ENCODE measurements at regions not wholly inside any gene's neighbourhood (a gene's known extent, or its start where the extent isn't known, plus 50 kb on each side); places are given as distances from the start of the nearest gene placed in this dataset.
"Not testable (repeated sequence)": the region's sequence is repeated elsewhere in the genome, so short reads cannot be mapped to it uniquely, and the experiment has no call there.

- intact Hi-C loops (cut with DNase I) = no loop called here
- 35 to 40% (median 38%) methylated on average over 5 of the region's 5 CpGs for WGBS, 3 donors
- no peak for TF ChIP-seq EP300 (IDR thresholded peaks at IDR 0.05)
- TF ChIP-seq POLR2A (IDR thresholded peaks at IDR 0.05) = no peak
- no peak for TF ChIP-seq CTCF (IDR thresholded peaks at IDR 0.05)
Measured at GRCh38 chr9:115883467-115884329, 269.9 kb upstream of the PAPPA start.

GRCh38 chr9:115884846-115885245, 268.7 kb upstream of the PAPPA start:
- H3K36me3 ChIP-seq = no peaks in the 10 kb centered on the region
- intact Hi-C loops (cut with DNase I) = no loop called here
- 50 to 53% (median 51%) methylated on average over 2 of the region's 2 CpGs for WGBS, 3 donors
- H3K4me3 ChIP-seq = no peak overlapping the region
- H3K27me3 ChIP-seq = no peaks in the 10 kb centered on the region
- no peak for DNase-seq
- TF ChIP-seq EP300 (IDR thresholded peaks at IDR 0.05) = no peak
- no peak for TF ChIP-seq CTCF (IDR thresholded peaks at IDR 0.05)
- no peak for TF ChIP-seq POLR2A (IDR thresholded peaks at IDR 0.05)
- no peak overlapping the region for H3K27ac ChIP-seq
- H3K9me3 ChIP-seq = no peaks in the 10 kb centered on the region
- H3K4me1 ChIP-seq (ENCODE audit: insufficient read depth) = no peaks in the 10 kb centered on the region

More at GRCh38 chr9:115883467-115884329, 269.9 kb upstream of the PAPPA start:
- Histone ChIP-seq H3K27me3 (no peaks in the 10 kb centered on the region), H3K9me3 (no peaks in the 10 kb centered on the region), H3K27ac (no peak overlapping the region), H3K4me1 (ENCODE audit: insufficient read depth) (no peaks in the 10 kb centered on the region), H3K4me3 (no peak overlapping the region), H3K36me3 (no peaks in the 10 kb centered on the region)
- no peak for DNase-seq

GRCh38 chr9:115888131-115888530, 265.5 kb upstream of the PAPPA start:
- no peaks in the 10 kb centered on the region for H3K9me3 ChIP-seq
- 82 to 85% (median 83%) methylated on average over 5 of the region's 5 CpGs for WGBS, 3 donors
- no peak overlapping the region for H3K27ac ChIP-seq
- H3K27me3 ChIP-seq = no peaks in the 10 kb centered on the region
- H3K4me1 ChIP-seq (ENCODE audit: insufficient read depth) = no peaks in the 10 kb centered on the region
- no peak overlapping the region for H3K4me3 ChIP-seq
- no peak for TF ChIP-seq POLR2A (IDR thresholded peaks at IDR 0.05)
- TF ChIP-seq EP300 (IDR thresholded peaks at IDR 0.05) = no peak
- no peak for TF ChIP-seq CTCF (IDR thresholded peaks at IDR 0.05)
- DNase-seq = no peak
- intact Hi-C loops (cut with DNase I) = no loop called here
- H3K36me3 ChIP-seq = no peaks in the 10 kb centered on the region

GRCh38 chr9:115891929-115892328, 261.7 kb upstream of the PAPPA start:
- WGBS, 3 donors = 19 to 26% (median 22%) methylated on average over 2 of the region's 2 CpGs
- Histone ChIP-seq H3K9me3 (no peaks in the 10 kb centered on the region), H3K36me3 (no peaks in the 10 kb centered on the region), H3K4me3 (no peak overlapping the region), H3K27ac (no peak overlapping the region), H3K27me3 (no peaks in the 10 kb centered on the region), H3K4me1 (ENCODE audit: insufficient read depth) (no peaks in the 10 kb centered on the region)
- intact Hi-C loops (cut with DNase I) = no loop called here
- TF ChIP-seq CTCF (IDR thresholded peaks at IDR 0.05) = no peak
- TF ChIP-seq POLR2A (IDR thresholded peaks at IDR 0.05) = no peak
- no peak for TF ChIP-seq EP300 (IDR thresholded peaks at IDR 0.05)
- DNase-seq = no peak

- H3K27ac ChIP-seq; H3K27me3 ChIP-seq; H3K4me1 ChIP-seq (ENCODE audit: insufficient read depth); intact Hi-C loops (cut with DNase I); DNase-seq; H3K4me3 ChIP-seq; H3K9me3 ChIP-seq; H3K36me3 ChIP-seq: not testable (repeated sequence)
- 34 to 58% (median 56%) methylated on average over 2 of the region's 2 CpGs for WGBS, 3 donors
Measured at GRCh38 chr9:115898478-115898877, 255.1 kb upstream of the PAPPA start.
